Astrocyte (in vitro differentiated cells and primary cell): ENCODE measurements at regions not wholly inside any gene's neighbourhood (a gene's known extent, or its start where the extent isn't known, plus 50 kb on each side); places are given as distances from the start of the nearest gene placed in this dataset.

Experiments
- DNase-seq: peaks from one replicate; pipeline ENCODE4 v3.0.0-alpha.2; 2010; ENCODE audit warnings: low read depth
- FAIRE-seq: peaks from 2 replicates; lab custom pipeline; 2011; peaks lifted over from hg19 to GRCh38; lab: Jason Lieb, UNC
- H2AFZ ChIP-seq: 2 replicates; pipeline ENCODE4 v1.6.0; 2012; ENCODE audit warnings: low read depth, low read length, inconsistent platforms
- H3K27ac ChIP-seq: 2 replicates; pipeline ENCODE4 v1.5.1; 2011; ENCODE audit warnings: low read depth, low read length, inconsistent platforms
- H3K27me3 ChIP-seq: 2 replicates; pipeline ENCODE4 v1.6.0; 2011; ENCODE audit warnings: low read length, inconsistent platforms; ENCODE audit not compliant: insufficient read depth
- H3K36me3 ChIP-seq: 2 replicates; pipeline ENCODE4 v1.5.1; 2011; ENCODE audit warnings: low read length, inconsistent platforms; ENCODE audit not compliant: insufficient read depth
- H3K4me1 ChIP-seq: 2 replicates; pipeline ENCODE4 v1.5.1; 2011; ENCODE audit warnings: low read length, inconsistent platforms; ENCODE audit not compliant: insufficient read depth
- H3K4me2 ChIP-seq: 2 replicates; pipeline ENCODE4 v1.6.0; 2012; ENCODE audit warnings: low read length, inconsistent platforms
- H3K4me3 ChIP-seq: 2 replicates; pipeline ENCODE4 v1.5.1; 2011; ENCODE audit warnings: low read depth, mild to moderate bottlenecking, low read length, inconsistent platforms; ENCODE audit not compliant: insufficient read depth
- H3K79me2 ChIP-seq: 2 replicates; pipeline ENCODE4 v1.6.0; 2012; ENCODE audit warnings: mild to moderate bottlenecking, low read length, inconsistent platforms; ENCODE audit not compliant: insufficient read depth
- H3K9ac ChIP-seq: 2 replicates; pipeline ENCODE4 v1.6.0; 2012; ENCODE audit warnings: mild to moderate bottlenecking, low read length, inconsistent platforms
- H3K9me3 ChIP-seq: 2 replicates; pipeline ENCODE4 v1.5.1; 2012; ENCODE audit warnings: low read depth, mild to moderate bottlenecking, low read length, inconsistent platforms; ENCODE audit not compliant: insufficient read depth
- H4K20me1 ChIP-seq: 2 replicates; pipeline ENCODE4 v1.6.0; 2012; ENCODE audit warnings: low read length, inconsistent platforms; ENCODE audit not compliant: insufficient read depth
- H3K27ac Mint-ChIP-seq: one replicate; pipeline ENCODE4 v1.8.0; 2021; ENCODE audit warnings: mild to moderate bottlenecking, mixed read lengths; ENCODE audit not compliant: unreplicated experiment
- H3K27me3 Mint-ChIP-seq: one replicate; pipeline ENCODE4 v1.8.0; 2021; ENCODE audit warnings: low read depth, mixed read lengths; ENCODE audit not compliant: unreplicated experiment
- H3K36me3 Mint-ChIP-seq: one replicate; pipeline ENCODE4 v1.8.0; 2021; ENCODE audit warnings: low read depth, mixed read lengths; ENCODE audit not compliant: unreplicated experiment
- H3K4me1 Mint-ChIP-seq: one replicate; pipeline ENCODE4 v1.8.0; 2021; ENCODE audit warnings: low read depth, mixed read lengths; ENCODE audit not compliant: unreplicated experiment
- H3K4me3 Mint-ChIP-seq: one replicate; pipeline ENCODE4 v1.8.0; 2021; ENCODE audit warnings: mild to moderate bottlenecking, moderate library complexity, mixed read lengths; ENCODE audit not compliant: unreplicated experiment
- H3K9me3 Mint-ChIP-seq: one replicate; pipeline ENCODE4 v1.8.0; 2021; ENCODE audit warnings: mild to moderate bottlenecking, mixed read lengths; ENCODE audit not compliant: unreplicated experiment
- CTCF ChIP-seq: IDR thresholded peaks from 2 replicates; pipeline ENCODE4 v1.5.1; 2011; ENCODE audit warnings: low read depth, mild to moderate bottlenecking, inconsistent platforms, low read length, moderate library complexity; ENCODE audit not compliant: insufficient read depth
- EZH2 ChIP-seq: IDR thresholded peaks from 2 replicates; pipeline ENCODE4 v1.6.1; 2012; ENCODE audit warnings: mild to moderate bottlenecking, low read length, inconsistent platforms; ENCODE audit not compliant: insufficient read depth

DNA sequence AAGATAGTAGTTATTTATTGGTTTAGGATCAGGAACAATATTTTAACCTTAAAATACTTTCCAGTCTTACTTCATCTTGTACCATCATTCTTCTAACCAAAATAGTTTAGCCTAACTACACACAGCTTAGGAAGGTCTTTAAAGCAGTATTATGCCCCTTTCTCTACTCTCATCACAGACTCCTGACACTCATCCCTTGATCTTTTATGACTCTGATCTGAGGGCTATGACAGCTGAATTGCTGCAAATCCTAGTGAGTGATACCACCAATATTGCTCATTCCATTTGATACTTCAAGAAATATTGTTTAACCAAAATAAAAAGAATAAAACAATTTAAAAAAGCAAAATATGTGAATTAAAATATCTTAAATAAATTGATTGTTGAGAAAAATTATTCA, 746.6 kb upstream of the ACO1 start:
- Histone ChIP-seq H3K4me2 (no peak overlapping the region), H3K9me3 (no peaks in the 10 kb centered on the region), H4K20me1 (no peaks in the 10 kb centered on the region), H2AFZ (no peak overlapping the region), H3K4me3 (no peak overlapping the region), H3K4me1 (no peaks in the 10 kb centered on the region), H3K36me3 (no peaks in the 10 kb centered on the region), H3K27ac (no peak overlapping the region), H3K9ac (no peak overlapping the region), H3K79me2 (no peaks in the 10 kb centered on the region), H3K27me3 (no peaks in the 10 kb centered on the region)
- no peak for TF ChIP-seq CTCF
- TF ChIP-seq EZH2: no peak
- H3K4me3 Mint-ChIP-seq: no peak overlapping the region
- no peak overlapping the region for H3K27ac Mint-ChIP-seq
- H3K4me1 Mint-ChIP-seq: no peaks in the 10 kb centered on the region
- no peak for FAIRE-seq
- no peak for DNase-seq
- no peaks in the 10 kb centered on the region for H3K9me3 Mint-ChIP-seq
- H3K27me3 Mint-ChIP-seq: no peaks in the 10 kb centered on the region
- no peaks in the 10 kb centered on the region for H3K36me3 Mint-ChIP-seq

GRCh38 chr9:31639451-31639850, 745.0 kb upstream of the ACO1 start:
- H3K4me3 Mint-ChIP-seq: no peak overlapping the region
- FAIRE-seq: no peak
- Histone ChIP-seq H3K27ac (no peak overlapping the region), H3K4me1 (no peaks in the 10 kb centered on the region), H3K9me3 (no peaks in the 10 kb centered on the region), H2AFZ (no peak overlapping the region), H3K27me3 (no peaks in the 10 kb centered on the region), H3K4me2 (no peak overlapping the region), H3K4me3 (no peak overlapping the region), H3K79me2 (no peaks in the 10 kb centered on the region), H3K36me3 (no peaks in the 10 kb centered on the region), H4K20me1 (no peaks in the 10 kb centered on the region), H3K9ac (no peak overlapping the region)
- H3K36me3 Mint-ChIP-seq: no peaks in the 10 kb centered on the region
- DNase-seq: no peak
- H3K27ac Mint-ChIP-seq: no peak overlapping the region
- H3K4me1 Mint-ChIP-seq: no peaks in the 10 kb centered on the region
- no peaks in the 10 kb centered on the region for H3K27me3 Mint-ChIP-seq
- no peaks in the 10 kb centered on the region for H3K9me3 Mint-ChIP-seq
- no peak for TF ChIP-seq CTCF
- no peak for TF ChIP-seq EZH2

- DNase-seq (no peak), FAIRE-seq (no peak)
- no peak for TF ChIP-seq EZH2
- no peak for TF ChIP-seq CTCF
- no peak overlapping the region for H3K9ac ChIP-seq
- Mint-ChIP-seq H3K27me3 (no peaks in the 10 kb centered on the region), H3K4me1 (peaks cover 1% of the 10 kb centered on the region), H3K9me3 (no peaks in the 10 kb centered on the region), H3K27ac (no peak overlapping the region), H3K4me3 (no peak overlapping the region), H3K36me3 (no peaks in the 10 kb centered on the region)
- no peak overlapping the region for H3K4me3 ChIP-seq
- no peaks in the 10 kb centered on the region for H3K27me3 ChIP-seq
- no peaks in the 10 kb centered on the region for H3K79me2 ChIP-seq
- no peak overlapping the region for H3K27ac ChIP-seq
- H3K4me1 ChIP-seq: no peaks in the 10 kb centered on the region
- H3K9me3 ChIP-seq: no peaks in the 10 kb centered on the region
- H4K20me1 ChIP-seq: no peaks in the 10 kb centered on the region
- no peak overlapping the region for H2AFZ ChIP-seq
- H3K36me3 ChIP-seq: no peaks in the 10 kb centered on the region
- no peak overlapping the region for H3K4me2 ChIP-seq
Measured at GRCh38 chr9:31669311-31669710, 715.1 kb upstream of the ACO1 start.
